SK-N-MC (cell line): ENCODE measurements at regions not wholly inside any gene's neighbourhood (a gene's known extent, or its start where the extent isn't known, plus 50 kb on each side); places are given as distances from the start of the nearest gene placed in this dataset.

Experiments
- EZH2 ChIP-seq: fragments of 200-600 bp; sonication (generic); IDR thresholded peaks from one replicate; pipeline ENCODE4 v1.6.1; 2017; ENCODE audit warnings: antibody characterized with exemption
- FOXP2 ChIP-seq: optimal IDR thresholded peaks from 2 replicates; pipeline ENCODE3; 2011; ENCODE audit warnings: mild to moderate bottlenecking, moderate library complexity; ENCODE audit not compliant: insufficient read depth; ENCODE audit errors: extremely low read length, control extremely low read depth
- POLR2AphosphoS5 ChIP-seq: IDR thresholded peaks from 2 replicates; pipeline ENCODE4 v1.6.1; 2012; ENCODE audit warnings: mild to moderate bottlenecking, low read depth, low read length, borderline replicate concordance

GRCh38 chr19:30273184-30273583 lies 99.0 kb upstream of the ZNF536 start:
- TF ChIP-seq EZH2 (no peak), POLR2AphosphoS5 (no peak), FOXP2 (no peak)
